HG03565 (cell line): ENCODE measurements at regions not wholly inside any gene's neighbourhood (a gene's known extent, or its start where the extent isn't known, plus 50 kb on each side); places are given as distances from the start of the nearest gene placed in this dataset.
"Not testable (repeated sequence)": the region's sequence is repeated elsewhere in the genome, so short reads cannot be mapped to it uniquely, and the experiment has no call there.

Experiments
- ATAC-seq: cut with Tn5 transposase; IDR thresholded peaks from one replicate; pipeline ENCODE4 v1.9.1; 2021; ENCODE audit warnings: mild to moderate bottlenecking, moderate library complexity; ENCODE audit not compliant: unreplicated experiment

DNA sequence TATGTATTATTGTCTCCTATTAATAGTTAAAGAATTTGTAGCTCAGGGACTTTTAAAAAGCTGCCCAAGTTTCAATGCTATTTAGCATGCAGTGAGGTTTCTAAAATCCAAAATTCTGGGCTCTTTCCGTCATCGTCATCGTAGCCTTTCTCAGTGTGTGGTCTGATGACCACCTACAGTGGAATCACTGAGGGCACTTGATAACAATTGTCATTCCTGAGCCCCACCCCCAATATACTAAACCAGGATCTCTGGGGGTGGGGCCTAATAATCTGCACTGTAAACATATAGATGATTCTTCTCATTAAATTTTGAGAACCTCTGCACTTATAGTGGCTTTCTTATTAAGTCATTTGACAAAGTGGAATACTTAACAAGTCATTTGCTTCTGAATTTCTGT, 674.8 kb downstream of the PLPP3 start:
- ATAC-seq, result no peak

DNA sequence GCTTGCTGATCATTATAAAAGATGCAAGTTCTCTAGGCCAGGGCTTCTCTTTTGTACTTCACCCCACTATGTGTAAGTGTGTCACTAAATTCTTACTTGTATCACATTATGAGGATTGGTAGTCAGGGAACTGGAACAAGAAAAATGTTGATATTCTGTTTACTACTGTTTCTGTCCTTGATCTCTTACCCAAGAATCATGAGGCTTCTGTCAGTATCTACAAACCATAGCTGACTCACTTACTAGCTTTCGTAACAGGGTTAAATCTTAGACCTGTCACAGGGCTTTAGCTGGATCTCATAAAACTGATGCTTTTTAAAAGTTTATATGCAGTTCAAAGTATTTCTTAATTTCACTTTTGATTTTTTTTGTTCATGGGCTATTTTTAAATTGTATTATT, 681.2 kb downstream of the PLPP3 start:
- no peak for ATAC-seq

DNA sequence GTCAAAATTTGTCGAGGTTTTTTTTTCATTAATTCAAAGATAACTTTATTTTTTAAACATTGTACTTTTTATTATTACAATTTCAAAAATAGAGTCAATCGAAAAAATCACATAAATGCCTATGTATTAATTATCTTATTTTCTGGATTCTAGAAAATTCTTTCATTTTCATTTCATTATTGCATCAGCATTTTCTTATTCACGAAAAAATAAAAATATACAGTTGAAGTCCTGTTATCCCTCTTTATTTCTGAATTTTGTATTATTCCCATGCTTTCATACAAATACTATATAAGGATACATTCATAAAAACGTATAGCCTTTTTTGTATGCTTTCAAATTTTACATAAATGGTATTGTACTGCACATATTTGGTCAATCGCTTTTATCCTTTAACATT, 681.0 kb upstream of the USP24 start:
- ATAC-seq, result no peak

DNA sequence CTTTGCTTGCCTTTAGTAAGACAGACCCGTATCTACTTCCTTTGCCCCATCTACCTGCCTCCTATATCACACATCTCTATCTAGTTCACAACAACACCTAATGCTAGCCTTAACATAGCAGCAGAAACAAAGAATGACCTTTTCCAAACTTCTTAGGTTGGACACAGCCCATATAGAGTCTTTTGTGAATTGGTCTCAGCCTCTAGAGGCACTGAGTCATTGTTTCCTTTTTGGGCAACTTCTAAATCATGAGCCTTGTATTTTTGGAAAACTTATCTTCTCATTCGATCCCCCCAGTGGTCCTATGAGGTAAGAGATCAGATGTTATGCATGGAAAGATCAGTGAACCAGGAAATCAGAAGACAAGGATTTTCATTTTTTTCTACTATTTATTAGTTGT, 679.4 kb upstream of the USP24 start:
- ATAC-seq, result no peak

DNA sequence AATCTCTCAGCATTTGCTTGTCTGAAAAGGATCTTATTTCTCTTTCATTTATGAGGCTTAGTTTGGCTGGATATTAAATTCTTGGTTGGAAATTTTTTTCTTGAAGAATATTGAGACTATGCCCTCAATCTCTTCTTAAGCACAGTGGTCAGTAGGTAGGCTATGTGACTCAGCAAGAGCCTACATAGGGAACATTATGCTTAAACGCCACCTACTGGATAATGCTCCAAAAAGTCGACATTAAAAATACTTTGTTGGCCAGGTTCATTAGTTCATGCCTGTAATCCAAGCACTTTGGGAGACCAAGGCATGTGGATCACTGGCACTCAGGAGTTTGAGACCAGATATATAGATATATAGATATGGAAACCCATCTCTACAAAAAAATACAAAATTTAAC, 678.0 kb upstream of the USP24 start:
- ATAC-seq, result no peak

DNA sequence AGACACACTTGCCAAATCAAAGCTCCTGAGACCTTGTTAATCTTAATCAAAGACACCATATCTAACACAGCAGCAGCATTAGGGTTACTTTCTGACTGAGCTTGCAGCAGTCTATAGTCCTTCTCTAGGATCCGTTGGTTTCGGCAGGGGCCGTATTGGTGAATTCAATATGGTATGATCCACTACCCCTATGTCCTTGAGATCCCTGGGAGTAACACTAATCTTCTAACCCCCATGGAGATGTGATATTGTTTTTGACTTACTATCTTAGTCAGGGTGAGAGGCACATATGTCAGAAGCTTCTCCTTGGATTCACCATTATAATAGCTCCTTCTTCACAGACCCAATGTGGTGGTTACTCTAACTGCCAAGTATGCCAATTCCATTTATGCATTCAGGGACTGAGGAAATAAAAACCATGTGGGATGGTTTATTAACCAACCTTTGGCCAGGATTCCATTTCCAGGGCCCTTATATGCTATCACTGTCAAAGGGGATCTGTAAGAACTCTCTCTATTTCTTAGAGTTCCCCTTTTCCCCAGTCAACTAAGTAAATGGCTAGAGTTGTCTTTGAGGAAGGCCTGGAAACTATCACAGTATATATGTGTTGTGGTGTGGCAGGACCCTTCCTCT, 673.6 kb upstream of the USP24 start:
- ATAC-seq, result no peak

DNA sequence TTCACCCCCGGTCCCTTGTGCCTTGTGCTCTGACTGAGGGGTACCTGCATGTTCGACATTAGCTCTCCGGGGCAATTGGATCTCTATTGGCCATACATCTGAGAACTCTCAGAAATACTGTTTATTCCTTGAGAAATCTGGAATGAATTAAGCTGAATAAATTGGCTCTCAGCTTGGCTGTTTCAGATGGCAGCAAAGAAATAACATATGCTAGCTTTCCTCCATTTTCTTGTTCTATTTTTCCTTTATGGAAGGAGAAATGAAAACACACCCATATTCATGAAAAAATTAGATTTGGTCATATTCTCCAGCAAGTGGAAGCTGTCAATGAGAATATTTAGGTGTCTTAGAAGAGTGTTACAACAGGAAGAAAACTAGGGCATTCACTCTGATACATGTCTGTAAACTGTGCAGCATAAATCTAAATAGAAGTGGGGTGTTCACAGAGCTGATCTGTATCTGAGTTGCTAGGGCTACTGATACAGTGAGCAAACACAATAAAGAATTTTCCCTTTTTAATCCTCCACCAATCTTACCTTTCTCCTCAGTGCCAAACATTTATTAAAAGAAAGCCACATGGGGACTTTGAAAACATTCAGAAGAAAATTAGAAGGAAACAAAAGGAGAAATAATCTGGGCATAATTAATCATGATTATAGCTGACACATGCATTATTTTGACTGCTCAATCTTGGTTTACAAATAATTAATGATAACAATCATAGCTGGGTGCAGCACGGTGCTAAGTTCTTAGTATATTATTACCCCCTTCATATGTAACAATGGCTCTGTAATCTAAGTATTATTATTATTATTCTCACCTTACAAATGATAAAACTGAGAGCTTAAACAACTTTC, 671.9 kb upstream of the USP24 start:
- no peak for ATAC-seq

DNA sequence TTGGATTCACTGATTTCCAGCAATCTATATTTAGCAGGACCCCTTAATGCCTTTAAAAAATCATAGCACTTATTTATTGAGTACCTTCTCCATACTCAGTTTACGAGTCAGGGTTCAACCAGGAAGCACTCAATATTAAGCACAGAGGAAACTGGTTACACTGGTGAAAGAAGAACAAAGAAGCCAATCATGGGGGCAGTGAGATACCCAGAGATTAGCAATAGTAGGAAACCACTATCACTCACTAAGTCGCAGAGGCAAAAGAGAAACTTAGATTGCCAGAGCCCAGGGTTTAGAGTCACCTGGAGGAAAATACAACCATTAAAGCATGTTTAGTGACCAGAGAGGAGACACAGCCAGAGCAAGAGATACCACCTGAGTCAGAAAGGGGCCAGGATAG, 670.5 kb upstream of the USP24 start:
- no peak for ATAC-seq

DNA sequence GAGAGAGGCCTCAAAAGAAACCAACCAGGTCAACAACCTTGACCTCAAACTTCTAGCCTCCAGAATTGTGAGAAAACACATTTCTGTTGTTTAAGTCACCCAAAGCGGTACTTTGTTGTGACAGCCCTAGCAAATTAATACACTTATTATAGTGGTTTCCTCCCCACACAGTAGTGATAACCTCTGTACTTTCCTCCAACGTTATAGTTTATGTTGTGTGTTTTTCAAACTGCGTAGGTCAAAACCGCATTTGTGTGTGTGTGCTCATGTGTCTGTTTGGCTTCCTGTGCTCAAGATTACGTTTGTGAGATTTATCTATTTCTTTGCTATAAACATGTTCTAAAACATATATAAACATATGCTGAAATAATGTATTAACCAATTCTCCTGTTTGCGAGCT, 667.8 kb upstream of the USP24 start:
- no peak for ATAC-seq

DNA sequence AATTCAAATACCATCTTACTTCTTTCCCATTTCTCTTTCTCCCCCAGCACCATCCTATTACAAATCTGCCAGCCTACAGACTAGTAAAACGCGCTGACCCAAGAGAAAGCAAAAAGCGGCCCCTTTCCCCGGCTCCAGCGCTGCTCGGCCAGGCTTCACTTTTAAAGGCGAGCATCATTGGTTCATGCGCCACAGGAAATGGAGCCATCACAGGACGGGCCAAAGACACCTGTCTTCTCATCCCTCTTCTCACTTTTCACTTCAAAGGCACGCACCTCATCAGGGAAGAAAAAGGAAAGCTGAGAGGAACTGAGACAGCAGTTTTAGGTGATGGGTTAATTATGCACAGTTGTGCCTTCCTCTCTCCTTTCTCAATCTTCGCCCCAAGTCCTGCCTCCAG, 664.2 kb upstream of the USP24 start:
- ATAC-seq, result no peak

DNA sequence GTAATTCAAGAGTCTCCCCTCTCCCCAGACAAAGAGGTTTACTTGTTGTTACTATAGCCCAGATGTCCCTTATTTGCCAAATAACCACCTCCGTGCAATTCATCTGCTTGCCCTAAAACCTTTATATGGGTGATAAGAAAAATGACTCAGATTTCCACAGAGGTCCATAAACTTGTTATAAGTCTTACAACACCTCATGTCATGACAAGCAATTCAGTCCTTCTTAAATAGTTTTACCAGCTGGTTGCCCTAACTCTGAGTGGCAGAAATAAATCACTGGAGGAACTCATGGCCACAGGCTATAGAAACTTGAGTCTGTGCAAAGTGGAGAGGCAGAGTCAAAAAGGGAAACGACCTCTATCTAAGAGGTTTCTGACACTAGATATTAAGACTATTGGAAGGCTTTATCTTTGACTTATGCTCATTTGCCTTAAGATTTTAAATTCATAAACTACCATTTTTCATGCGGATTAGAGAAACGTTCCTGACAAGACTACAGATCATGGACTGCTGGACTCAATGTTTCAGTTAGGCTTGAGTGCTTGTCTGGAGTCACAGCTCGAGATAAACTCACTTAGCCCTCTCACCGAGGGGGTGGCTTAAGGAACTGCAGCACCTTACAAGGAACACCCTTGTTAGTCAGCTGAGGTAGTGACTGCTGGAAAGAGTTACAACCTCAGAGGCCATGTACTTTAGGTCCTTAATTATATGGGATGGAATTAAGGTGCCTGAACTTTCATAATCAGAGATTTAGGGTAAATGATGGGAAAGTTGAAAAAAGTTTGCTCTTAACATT, 662.5 kb upstream of the USP24 start:
- ATAC-seq, result no peak

DNA sequence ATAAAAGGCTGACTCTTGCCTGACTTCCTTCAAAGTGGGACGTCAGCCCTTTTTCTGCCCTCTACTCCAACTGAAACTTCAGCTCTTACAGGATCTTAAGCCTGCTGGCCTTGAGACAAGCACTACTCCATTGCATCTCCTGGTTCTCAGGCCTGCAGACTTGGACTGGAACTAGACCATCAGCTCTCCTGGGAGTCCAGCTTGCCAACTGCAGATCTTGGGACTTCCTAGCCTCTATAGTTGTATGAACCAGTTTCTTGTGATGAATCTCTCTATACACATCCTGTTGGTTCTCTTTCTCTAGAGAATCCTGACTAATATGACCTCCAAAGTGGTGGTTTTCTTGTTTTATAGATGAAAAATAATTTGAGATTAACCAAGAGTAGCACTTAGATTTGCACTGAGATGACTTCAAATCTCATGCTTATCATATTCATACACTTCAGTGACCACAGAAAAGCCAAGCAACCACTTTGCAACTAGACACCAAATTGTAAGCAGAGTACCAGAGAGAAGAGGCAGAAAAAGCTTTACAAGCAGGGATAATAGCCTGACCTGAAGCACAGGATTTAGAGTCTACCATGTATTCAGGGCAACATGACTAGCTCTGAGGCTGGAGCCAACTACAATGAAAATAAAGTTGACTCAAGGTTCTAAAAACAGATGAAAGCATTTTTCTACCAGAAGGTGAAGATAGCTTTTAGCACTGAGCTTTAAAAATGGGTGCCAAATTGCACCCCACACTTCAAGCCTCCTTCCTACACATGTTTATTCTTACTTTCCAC, 661.3 kb upstream of the USP24 start:
- no peak for ATAC-seq

DNA sequence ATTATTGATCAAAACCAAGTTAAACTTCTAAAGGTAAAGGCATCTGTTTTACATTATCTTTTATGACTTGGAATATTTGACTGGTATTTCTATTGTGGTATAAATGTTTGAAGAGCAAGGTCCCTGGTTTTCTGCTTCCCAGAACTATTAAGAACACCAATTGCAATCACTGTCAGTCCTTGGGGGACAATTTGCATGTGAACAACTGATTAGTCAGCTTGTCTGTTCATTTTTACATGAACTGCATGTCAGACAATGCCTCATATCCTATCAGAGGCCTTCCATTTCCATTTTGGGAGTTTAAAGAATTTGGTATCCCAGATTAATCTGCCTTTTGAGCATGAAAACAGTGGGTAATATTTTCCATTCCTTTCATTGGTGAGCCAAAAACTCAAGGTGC, 654.9 kb upstream of the USP24 start:
- no peak for ATAC-seq

DNA sequence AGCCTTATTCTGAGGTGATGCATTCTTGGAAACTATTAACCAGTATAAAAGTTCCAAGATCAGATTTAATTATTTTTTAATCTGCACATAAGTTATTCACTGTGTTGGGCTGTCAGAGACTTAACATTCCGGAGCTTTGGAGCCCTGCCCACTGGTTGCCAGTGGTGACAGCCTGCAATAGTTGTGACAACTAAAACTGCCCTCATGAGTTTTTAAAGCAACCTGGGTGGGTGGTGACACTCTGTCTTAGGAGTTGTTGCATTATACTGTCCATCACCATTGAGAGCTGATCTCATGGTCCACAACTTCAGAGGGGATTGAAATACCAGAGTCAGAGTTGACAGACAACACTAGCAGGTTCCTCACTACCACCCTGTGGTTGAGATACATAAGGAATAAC, 653.9 kb upstream of the USP24 start:
- ATAC-seq, result no peak

DNA sequence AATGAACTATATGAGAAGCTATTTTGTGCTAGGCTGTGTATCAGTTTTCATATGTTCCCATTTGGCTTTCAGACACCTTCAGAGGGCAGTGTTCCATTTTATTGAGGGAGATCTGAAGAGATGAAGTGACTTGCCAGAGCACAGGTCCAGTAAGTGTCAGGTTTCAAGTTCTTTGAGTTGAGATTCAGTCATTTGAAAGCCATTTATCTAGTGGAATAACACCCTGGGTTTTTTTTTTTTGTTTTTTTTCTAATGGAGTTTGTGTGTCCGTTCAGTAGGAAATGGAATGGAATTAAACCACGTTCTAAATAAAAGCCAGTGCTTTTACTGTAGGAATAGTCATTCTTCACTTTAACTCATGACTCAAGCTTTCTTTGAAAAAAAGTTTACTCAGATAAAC, 652.9 kb upstream of the USP24 start:
- ATAC-seq, result no peak

DNA sequence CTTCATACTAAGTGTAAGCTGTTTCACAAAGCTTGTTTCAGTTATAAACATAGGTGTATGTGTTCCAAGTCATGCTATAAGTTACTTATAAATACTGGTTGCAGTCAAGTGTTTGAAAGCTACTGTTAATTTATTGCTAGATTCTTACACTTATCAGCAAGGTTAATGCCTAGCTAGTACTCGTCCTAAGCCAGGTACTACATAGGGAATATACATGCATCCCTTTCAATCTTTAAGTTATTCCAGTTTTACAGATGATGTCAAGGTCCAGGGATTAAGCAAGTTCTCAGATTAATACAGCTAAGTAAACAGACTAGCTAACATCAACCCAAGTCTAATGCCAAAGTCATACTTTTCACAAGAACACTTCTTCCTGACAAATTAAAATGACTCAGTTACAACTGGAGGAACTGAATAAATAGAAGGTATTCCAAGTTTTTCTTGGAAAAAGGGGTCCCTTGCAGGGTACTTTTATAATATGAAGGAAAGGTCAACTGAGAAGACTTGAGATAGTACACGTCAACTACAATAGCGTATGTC, 652.2 kb upstream of the USP24 start:
- no peak for ATAC-seq

DNA sequence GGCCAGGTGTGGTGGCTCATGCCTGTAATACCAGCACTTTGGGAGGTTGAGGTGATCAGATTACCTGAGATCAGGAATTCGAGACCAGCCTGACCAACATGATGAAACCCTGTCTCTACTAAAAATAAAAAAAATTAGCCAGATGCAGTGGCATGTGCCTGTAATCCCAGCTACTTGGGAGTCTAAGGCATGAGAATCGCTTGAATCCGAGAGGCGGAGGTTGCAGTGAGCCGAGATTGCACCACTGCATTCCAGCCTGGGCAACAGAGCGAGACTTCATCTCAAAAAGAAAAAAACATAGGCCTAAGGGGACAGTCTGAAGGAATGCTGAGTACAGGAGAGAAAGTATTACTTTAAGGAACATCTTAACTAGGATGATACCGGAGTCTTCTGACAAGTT, 650.6 kb upstream of the USP24 start:
- not testable (repeated sequence) for ATAC-seq

DNA sequence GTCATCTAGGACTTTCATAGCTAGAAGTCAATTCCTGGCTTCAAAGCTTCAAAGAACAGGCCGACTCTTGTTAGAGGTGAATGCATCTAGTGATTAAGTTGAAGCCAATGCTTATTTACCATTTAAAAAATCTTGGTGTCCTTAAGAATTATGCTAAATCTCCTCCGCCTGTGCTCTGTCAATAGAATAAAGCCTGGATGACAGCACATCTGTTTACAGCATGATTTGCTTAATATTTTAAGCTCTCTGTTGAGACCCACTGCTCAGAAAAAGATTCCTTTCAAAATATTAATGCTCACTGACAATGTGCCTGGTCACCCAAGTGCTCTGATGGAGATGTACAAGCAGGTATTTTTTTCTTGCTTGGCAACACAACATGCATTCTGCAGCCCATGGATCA, 649.1 kb upstream of the USP24 start:
- ATAC-seq, result no peak

DNA sequence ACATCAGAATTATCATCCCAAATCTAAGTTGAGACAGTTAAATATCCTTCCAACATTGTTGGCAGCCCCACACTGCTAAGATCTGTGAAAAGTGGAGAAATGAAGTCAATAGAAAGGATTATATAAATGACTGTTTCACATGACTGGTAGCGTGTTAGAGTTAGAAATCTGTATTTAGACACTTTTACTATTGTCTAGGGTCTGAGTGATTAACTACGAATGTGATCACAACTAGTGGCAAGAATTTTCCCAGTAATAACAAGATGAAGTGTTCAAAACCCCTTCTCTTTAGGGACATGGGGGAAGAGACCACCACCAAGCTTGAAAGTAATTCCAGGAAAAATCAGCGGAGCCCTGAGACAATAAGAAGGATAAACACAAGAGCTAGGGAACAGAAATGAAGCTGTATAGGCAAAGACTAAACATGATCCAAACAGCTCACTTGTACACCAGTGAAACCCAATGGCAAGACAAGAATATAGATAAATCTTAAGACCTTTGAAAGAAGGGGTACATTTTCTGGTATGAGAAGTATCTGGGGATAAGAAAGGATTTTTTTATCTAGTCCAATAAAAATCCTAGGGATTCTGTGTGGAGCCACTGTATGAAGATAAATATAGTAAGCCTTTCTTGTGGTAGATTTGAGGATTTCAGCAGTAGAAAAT, 646.6 kb upstream of the USP24 start:
- no peak for ATAC-seq

DNA sequence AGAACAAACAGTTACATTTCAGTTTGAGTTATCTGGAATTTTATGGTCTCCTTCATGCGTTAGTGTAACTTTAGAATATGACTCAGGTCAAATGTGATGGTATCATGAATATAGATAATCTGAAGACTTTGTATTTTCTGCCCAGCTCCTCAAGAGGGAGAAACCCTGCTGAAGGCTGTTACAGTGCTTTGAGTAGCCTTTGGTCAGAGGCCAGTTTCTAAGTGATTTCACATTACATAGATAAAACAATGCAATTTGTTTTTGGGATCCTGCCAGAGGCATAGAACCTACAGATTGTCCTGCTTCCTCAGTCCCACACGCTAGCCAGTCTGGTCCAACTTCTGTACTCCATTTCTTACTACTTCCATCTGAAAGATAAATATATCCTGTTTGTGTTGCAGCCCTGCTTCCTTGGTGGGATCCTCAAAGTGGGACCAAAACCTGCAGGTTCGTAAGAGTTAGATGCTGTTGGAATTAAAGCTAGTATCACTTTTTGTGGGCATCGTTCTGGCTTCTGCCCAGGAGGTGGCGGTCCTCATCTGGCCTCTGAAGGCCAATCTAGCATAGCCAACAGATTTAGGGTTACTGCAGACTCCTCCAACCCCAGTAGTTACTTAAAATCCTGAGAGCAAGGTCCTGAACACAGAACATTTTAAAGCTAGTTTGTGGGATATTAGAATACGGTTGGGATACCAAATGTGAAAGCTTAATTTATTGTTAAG, 645.8 kb upstream of the USP24 start:
- no peak for ATAC-seq
